HG02981 (cell line): ENCODE measurements at regions not wholly inside any gene's neighbourhood (a gene's known extent, or its start where the extent isn't known, plus 50 kb on each side); places are given as distances from the start of the nearest gene placed in this dataset.
"Not testable (repeated sequence)": the region's sequence is repeated elsewhere in the genome, so short reads cannot be mapped to it uniquely, and the experiment has no call there.

Experiments used
- ATAC-seq: cut with Tn5 transposase; IDR thresholded peaks from one replicate; pipeline ENCODE4 v1.9.1; 2021; ENCODE audit warnings: mild to moderate bottlenecking, moderate library complexity; ENCODE audit not compliant: unreplicated experiment

DNA sequence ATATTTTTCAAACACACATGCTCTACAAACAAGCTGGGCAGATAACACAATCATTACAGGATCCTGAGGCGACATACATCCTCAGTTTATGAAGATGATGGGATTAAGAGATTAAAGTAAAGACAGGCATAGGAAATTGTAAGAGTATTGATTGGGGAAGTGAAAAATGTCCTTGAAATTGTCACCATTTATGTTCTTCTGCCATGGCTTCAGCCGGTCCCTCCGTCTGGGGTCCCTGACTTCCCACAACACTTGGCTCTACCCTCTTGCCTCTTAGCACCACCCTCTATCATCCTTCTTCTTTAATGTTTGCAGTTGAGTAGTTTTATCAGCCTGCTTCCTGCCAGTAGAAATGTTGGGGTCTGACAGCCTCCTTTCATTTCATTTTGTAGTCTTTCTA, 244.4 kb downstream of the DAD1 start:
- ATAC-seq, result no peak

GRCh38 chr14:22344209-22344608, 244.8 kb downstream of the DAD1 start:
- not testable (repeated sequence) for ATAC-seq

- no peak for ATAC-seq
Measured at GRCh38 chr14:22341049-22341448, 248.0 kb downstream of the DAD1 start.

DNA sequence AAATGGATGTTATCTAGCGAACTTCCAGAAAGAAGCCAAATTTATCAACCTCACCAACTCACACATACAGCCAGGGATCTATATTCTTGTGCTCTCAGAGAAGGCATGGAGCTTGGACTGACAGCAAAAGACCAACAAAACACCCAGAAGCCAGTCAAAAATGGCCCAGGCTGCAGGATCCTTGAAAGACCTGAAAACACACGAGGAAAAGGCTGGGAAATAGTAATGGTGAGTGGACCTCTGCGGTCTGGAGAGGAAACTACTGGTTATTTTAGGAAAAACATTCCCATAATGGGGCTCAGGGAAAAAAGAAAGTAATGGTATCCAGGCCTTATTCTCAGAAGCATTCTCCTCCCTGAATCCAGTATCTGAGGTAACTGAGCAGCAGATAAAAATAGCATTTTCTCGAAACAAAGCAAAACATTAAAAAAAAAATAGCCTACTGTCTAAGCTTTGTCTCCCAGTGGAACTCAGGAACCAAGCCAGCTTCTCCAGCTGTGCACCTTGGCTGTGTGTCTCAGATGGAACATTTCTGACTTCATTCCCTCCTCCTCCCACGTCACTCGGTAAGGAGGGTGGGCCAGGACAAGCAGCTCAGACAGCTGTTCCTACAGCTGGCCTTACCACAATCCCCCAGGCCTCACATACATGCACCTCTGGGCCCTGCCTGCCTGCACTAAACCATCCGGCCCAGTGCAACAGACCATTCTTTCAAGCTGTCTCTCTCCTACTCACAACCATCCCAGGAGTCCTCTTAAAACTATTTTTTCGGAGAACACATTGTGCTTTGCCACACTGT, 249.9 kb downstream of the DAD1 start:
- ATAC-seq, result no peak

DNA sequence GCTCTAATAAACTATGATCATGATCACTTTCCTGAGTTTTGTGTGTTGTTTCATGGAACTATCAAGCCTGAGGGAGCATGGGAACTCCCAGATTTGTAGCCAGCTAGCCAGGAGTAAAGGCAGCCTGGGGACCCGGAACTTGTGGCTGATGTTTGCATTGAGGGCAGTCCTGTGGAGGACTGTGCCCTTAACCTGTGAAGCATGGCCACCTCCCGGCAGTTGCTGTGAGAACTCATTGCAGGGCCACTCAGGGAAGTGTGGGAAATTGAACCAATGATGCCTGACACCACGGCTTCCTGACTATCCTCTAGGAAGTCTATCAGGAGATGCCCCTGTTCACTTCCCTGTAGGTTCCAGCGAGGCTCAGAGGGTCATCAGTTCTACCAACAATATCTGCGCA, 250.6 kb downstream of the DAD1 start:
- no peak for ATAC-seq

DNA sequence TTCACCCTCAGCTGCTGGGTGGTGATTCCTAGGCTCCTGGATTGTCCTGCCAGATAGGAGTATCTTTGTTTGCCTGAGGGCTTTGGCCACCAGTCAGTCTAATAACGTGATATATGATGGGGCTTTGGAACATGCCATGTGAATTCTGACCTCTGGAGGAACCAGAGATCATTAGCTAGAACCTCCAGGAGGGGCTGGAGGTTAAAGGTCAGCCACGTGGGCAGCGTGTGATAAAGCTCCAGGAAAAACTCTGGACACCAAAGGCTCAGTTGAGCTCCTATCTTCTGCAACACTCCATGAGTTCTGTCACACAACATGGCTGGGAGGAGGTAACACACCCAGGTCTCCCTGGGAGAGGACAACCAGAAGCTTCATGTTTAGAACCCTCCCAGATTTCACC, 251.1 kb downstream of the DAD1 start:
- no peak for ATAC-seq

DNA sequence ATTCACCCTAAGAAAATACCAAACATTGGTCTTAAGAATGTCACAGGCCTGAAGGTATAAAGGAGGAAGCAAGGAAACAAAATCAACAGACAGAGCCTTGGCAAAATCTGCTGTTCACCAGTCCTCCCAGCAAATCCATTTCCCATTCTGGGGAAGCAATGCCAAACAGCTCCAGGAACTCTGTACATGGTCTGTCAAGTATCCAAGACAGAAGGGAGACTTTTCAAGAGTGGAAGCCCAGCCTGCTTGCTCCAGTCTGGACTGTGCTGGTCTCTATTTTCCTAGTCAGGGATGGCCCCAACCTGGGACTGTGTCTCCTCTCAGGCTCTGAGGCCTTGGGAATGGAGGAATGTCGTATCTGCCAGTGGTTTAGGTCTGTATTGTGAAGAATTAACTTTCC, 251.5 kb downstream of the DAD1 start:
- no peak for ATAC-seq

GRCh38 chr14:22336031-22336430, 253.0 kb downstream of the DAD1 start:
- no peak for ATAC-seq

GRCh38 chr14:22334627-22335026, 254.4 kb downstream of the DAD1 start:
- ATAC-seq, result no peak

DNA sequence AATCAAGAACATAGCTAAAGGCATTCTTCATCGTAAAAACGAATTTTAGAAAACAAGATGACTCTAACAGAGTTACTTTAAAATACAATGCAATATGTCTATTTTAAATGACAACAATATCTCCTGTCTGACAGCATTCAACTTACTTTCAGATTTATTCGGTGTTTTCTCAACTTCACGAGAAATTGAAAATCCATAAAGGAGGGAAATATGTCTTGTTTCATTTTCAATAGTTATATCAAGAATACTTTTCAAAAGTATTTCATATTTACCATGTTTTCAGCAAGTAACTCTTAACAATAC, 254.8 kb downstream of the DAD1 start:
- no peak for ATAC-seq

- ATAC-seq, result no peak
Measured at GRCh38 chr14:22333422-22334274, 255.4 kb downstream of the DAD1 start.

GRCh38 chr14:22332686-22333421, 256.2 kb downstream of the DAD1 start:
- ATAC-seq, result no peak

DNA sequence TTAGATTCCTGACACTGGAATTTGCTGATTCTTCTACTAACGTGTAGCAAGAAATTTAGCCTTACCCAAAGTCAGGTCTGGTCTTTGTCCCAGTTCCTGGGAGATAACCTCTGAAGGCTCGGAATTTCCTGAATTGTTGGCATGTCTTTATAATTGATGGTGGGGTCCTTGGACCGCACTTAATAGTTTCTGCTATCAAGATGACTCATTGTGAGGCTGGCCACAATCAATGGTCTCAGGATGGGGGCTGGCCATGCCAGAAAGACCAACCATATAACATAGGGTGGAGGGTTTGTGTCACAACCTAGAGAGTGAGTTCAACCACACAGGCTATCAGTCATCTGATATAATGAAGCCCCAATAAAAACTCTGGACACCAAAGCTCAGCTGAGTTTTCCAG, 259.7 kb downstream of the DAD1 start:
- ATAC-seq, result no peak

GRCh38 chr14:22325676-22326400, 263.2 kb downstream of the DAD1 start:
- ATAC-seq, result no peak

GRCh38 chr14:22320362-22320750, 268.7 kb downstream of the DAD1 start:
- no peak for ATAC-seq

GRCh38 chr14:22319526-22320361, 269.3 kb downstream of the DAD1 start:
- no peak for ATAC-seq

DNA sequence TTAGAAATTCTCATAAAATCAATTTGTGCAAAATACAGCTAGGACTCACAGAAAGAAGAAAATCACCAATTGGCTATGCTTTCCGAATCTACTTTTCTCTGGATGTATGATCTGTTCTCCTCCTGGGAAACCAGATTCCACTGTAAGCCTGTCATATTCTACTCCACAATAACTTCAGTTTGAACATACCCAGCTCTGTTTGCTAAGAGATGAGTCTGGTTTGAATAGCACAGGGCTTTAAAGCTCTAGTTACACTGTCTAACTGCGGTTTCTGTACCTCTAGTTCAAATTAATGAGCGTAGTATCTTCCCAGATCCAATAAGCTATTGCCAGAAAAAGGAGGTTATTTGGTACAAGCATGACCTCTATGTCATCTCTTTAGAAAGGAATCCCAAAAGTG, 270.1 kb downstream of the DAD1 start:
- ATAC-seq, result no peak

GRCh38 chr14:22316473-22316872, 272.6 kb downstream of the DAD1 start:
- ATAC-seq, result no peak

GRCh38 chr14:22315336-22315735, 273.7 kb downstream of the DAD1 start:
- no peak for ATAC-seq

- no peak for ATAC-seq
Measured at GRCh38 chr14:22314183-22314820, 274.7 kb downstream of the DAD1 start.
